ENCODE measurements at regions not wholly inside any gene's neighbourhood (a gene's known extent, or its start where the extent isn't known, plus 50 kb on each side); places are given as distances from the start of the nearest gene placed in this dataset.

- TF ChIP-seq CTCF (IDR thresholded peaks at IDR 0.05) = no peak
- Histone ChIP-seq H3K4me3 (no peak overlapping the region), H3K36me3 (ENCODE audit: insufficient read depth in 1 of 2, low read depth in 1 of 2) (no peaks in the 10 kb centered on the region), H3K27me3 (ENCODE audit: insufficient read depth in 3 of 3, low read length in 2 of 3) (no peaks in the 10 kb centered on the region), H3K4me1 (no peaks in the 10 kb centered on the region), H3K27ac (no peak overlapping the region), H3K9me3 (no peaks in the 10 kb centered on the region)
- DNase-seq (no peak), ATAC-seq (no peak)
- WGBS, 3 donors = 74 to 83% (median 83%) methylated on average over 4 of the region's 4 CpGs
- intact Hi-C loops (cut with DNase I) = no loop called here
These were observed 459.4 kb upstream of the AZI2 start for GRCh38 chr3:28808068-28808467.

GRCh38 chr3:28816017-28816416 lies 464.9 kb upstream of the RBMS3 start:
- no peaks in the 10 kb centered on the region for H3K36me3 ChIP-seq (ENCODE audit: insufficient read depth in 1 of 2, low read depth in 1 of 2)
- H3K4me1 ChIP-seq = no peaks in the 10 kb centered on the region
- no peak overlapping the region for H3K4me3 ChIP-seq
- intact Hi-C loops (cut with DNase I) = no loop called here
- no peak for TF ChIP-seq CTCF (IDR thresholded peaks at IDR 0.05)
- DNase-seq (no peak), ATAC-seq (no peak)
- no peaks in the 10 kb centered on the region for H3K27me3 ChIP-seq (ENCODE audit: insufficient read depth in 3 of 3, low read length in 2 of 3)
- H3K9me3 ChIP-seq = no peaks in the 10 kb centered on the region
- H3K27ac ChIP-seq = no peak overlapping the region

GRCh38 chr3:28824316-28824715 lies 456.6 kb upstream of the RBMS3 start:
- 69 to 79% (median 76%) methylated on average over 1 of the region's 1 CpG for WGBS, 3 donors
- no peaks in the 10 kb centered on the region for H3K36me3 ChIP-seq (ENCODE audit: insufficient read depth in 1 of 2, low read depth in 1 of 2)
- no peak overlapping the region for H3K4me3 ChIP-seq
- no peaks in the 10 kb centered on the region for H3K9me3 ChIP-seq
- DNase-seq (no peak), ATAC-seq (no peak)
- intact Hi-C loops (cut with DNase I) = no loop called here
- TF ChIP-seq CTCF (IDR thresholded peaks at IDR 0.05) = no peak
- H3K4me1 ChIP-seq = no peaks in the 10 kb centered on the region
- H3K27ac ChIP-seq = no peak overlapping the region
- H3K27me3 ChIP-seq (ENCODE audit: insufficient read depth in 3 of 3, low read length in 2 of 3) = no peaks in the 10 kb centered on the region

GRCh38 chr3:28826840-28827239 lies 454.0 kb upstream of the RBMS3 start:
- Histone ChIP-seq H3K27me3 (ENCODE audit: insufficient read depth in 3 of 3, low read length in 2 of 3) (no peaks in the 10 kb centered on the region), H3K4me1 (no peaks in the 10 kb centered on the region), H3K9me3 (peaks cover 8% of the 10 kb centered on the region), H3K36me3 (ENCODE audit: insufficient read depth in 1 of 2, low read depth in 1 of 2) (no peaks in the 10 kb centered on the region), H3K27ac (no peak overlapping the region), H3K4me3 (no peak overlapping the region)
- no peak for TF ChIP-seq CTCF (IDR thresholded peaks at IDR 0.05)
- intact Hi-C loops (cut with DNase I) = no loop called here
- no peak for DNase-seq
- ATAC-seq = no peak

- Histone ChIP-seq H3K27me3 (ENCODE audit: insufficient read depth in 3 of 3, low read length in 2 of 3) (no peaks in the 10 kb centered on the region), H3K36me3 (ENCODE audit: insufficient read depth in 1 of 2, low read depth in 1 of 2) (no peaks in the 10 kb centered on the region), H3K27ac (no peak overlapping the region), H3K9me3 (peaks cover 8% of the 10 kb centered on the region), H3K4me1 (no peaks in the 10 kb centered on the region), H3K4me3 (no peak overlapping the region)
- 51 to 77% (median 56%) methylated on average over 2 of the region's 2 CpGs for WGBS, 3 donors
- intact Hi-C loops (cut with DNase I) = no loop called here
- DNase-seq = no peak
- no peak for TF ChIP-seq CTCF (IDR thresholded peaks at IDR 0.05)
- ATAC-seq = no peak
These were observed 445.6 kb upstream of the RBMS3 start for GRCh38 chr3:28835249-28835648.

Data from psoas muscle (tissue), 7 donors.